Uterus (tissue), 3 donors: ENCODE measurements at regions not wholly inside any gene's neighbourhood (a gene's known extent, or its start where the extent isn't known, plus 50 kb on each side); places are given as distances from the start of the nearest gene placed in this dataset.

Source experiments
- DNase-seq, 2 donors: peaks; one replicate each; pipeline ENCODE4 v3.0.0-alpha.2; 2019 to 2020
- H3K27ac ChIP-seq, 2 donors: fragments of 200-600 bp; sonication (generic); 1 replicate in 1 of 2; 2 replicates in 1 of 2; pipeline ENCODE4 v1.5.1; 2016 to 2018
- H3K27me3 ChIP-seq, 2 donors: fragments of 200-600 bp; sonication (generic); one replicate each; pipeline ENCODE4 v1.5.1; 2018 to 2019; ENCODE audit warnings: control low read depth in 1 of 2
- H3K36me3 ChIP-seq, 2 donors: fragments of 200-600 bp; sonication (generic); one replicate each; pipeline ENCODE4 v1.5.1; 2019; ENCODE audit warnings: control low read depth in 1 of 2
- H3K4me1 ChIP-seq, 2 donors: fragments of 200-600 bp; sonication (generic); one replicate each; pipeline ENCODE4 v1.5.1; 2018 to 2019; ENCODE audit warnings: control low read depth in 1 of 2
- H3K4me3 ChIP-seq, 2 donors: fragments of 200-600 bp; sonication (generic); 1 replicate in 1 of 2; 2 replicates in 1 of 2; pipeline ENCODE4 v1.5.1; 2018 to 2019; ENCODE audit warnings: mild to moderate bottlenecking in 1 of 2
- H3K9me3 ChIP-seq, 2 donors: fragments of 200-600 bp; sonication (generic); one replicate each; pipeline ENCODE4 v1.5.1; 2019; ENCODE audit warnings: control low read depth in 1 of 2
- POLR2A ChIP-seq, 2 donors: fragments of 450-650 bp; IDR thresholded peaks; one replicate each; pipeline ENCODE4 v1.6.1; 2016; ENCODE audit warnings: antibody characterized with exemption in 2 of 2, mild to moderate bottlenecking in 1 of 2, moderate library complexity in 1 of 2
- intact Hi-C: fragments of 100-400 bp; cut with DNase I; formaldehyde crosslinking; loops from one replicate; pipeline ENCODE4 v1.15.1; 2023; ENCODE audit warnings: low total_unique reads
- TF ChIP-seq, protein P1 (sequence below), 4 experiments: fragments of 200-600 bp in 2 of 4; fragments of 450-650 bp in 2 of 4; sonication (generic) in 2 of 4; IDR thresholded peaks; one replicate each; pipeline ENCODE4 v1.5.1; 2016 to 2019; ENCODE audit warnings: antibody characterized with exemption in 4 of 4, mild to moderate bottlenecking in 2 of 4, moderate library complexity in 1 of 4
- donor health status: DM: yes; HTN: yes; CAD: no.

DNA sequence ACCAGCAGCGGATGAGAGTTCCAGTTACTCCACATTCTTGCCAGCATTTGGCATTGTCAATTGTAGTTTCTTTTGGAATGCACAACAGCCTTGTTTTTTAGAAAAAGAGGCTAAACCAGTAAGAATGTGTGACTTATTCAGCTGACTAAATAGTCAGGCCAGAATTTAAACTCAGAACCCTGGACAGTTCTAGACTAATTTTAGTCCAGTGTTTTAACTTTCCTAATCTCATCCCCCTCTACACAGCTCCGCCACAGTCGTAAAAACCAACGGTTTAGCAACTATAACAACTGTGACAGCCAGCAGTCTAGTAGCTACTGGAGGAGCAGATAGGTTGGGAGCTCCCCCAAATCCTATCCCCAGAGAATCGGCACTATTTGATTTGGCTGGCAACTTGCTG is 103.7 kb downstream of the FOXD1 start:
- no peak for TF ChIP-seq POLR2A (IDR thresholded peaks at IDR 0.05)
- TF ChIP-seq, protein P1, sequence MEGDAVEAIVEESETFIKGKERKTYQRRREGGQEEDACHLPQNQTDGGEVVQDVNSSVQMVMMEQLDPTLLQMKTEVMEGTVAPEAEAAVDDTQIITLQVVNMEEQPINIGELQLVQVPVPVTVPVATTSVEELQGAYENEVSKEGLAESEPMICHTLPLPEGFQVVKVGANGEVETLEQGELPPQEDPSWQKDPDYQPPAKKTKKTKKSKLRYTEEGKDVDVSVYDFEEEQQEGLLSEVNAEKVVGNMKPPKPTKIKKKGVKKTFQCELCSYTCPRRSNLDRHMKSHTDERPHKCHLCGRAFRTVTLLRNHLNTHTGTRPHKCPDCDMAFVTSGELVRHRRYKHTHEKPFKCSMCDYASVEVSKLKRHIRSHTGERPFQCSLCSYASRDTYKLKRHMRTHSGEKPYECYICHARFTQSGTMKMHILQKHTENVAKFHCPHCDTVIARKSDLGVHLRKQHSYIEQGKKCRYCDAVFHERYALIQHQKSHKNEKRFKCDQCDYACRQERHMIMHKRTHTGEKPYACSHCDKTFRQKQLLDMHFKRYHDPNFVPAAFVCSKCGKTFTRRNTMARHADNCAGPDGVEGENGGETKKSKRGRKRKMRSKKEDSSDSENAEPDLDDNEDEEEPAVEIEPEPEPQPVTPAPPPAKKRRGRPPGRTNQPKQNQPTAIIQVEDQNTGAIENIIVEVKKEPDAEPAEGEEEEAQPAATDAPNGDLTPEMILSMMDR (IDR thresholded peaks at IDR 0.05) = no peak
- no peak overlapping the region for H3K27ac ChIP-seq
- no peak for DNase-seq
- no peaks in the 10 kb centered on the region for H3K9me3 ChIP-seq
- no peaks in the 10 kb centered on the region for H3K27me3 ChIP-seq
- no peaks in the 10 kb centered on the region for H3K36me3 ChIP-seq
- intact Hi-C loops = no loop called here
- H3K4me1 ChIP-seq = no peaks in the 10 kb centered on the region
- H3K4me3 ChIP-seq = no peak overlapping the region

DNA sequence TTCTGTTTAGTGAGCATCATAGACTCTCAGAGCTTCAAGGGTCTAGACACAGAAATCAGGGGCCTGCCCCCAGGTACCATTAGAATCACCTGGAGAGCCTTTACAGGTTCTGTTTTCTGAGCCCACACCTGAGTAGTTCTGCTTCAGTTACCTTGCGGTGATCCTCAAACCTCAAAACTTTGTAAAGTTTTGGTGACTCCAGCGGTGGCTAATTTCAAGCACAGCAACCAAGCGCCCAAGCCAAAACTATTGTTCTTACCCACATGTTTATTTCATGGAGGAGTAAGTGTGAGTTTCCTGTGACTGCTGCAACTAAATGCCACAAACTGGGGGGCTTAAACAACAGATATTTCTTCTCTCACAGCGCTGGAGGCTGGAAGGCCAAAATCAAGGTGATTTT is 108.9 kb downstream of the FOXD1 start:
- Histone ChIP-seq H3K27me3 (peaks cover 0 to 3% of the 10 kb centered on the region in 2 donors), H3K9me3 (no peaks in the 10 kb centered on the region), H3K36me3 (no peaks in the 10 kb centered on the region), H3K27ac (no peak overlapping the region), H3K4me1 (no peaks in the 10 kb centered on the region), H3K4me3 (no peak overlapping the region)
- intact Hi-C loops = no loop called here
- TF ChIP-seq POLR2A (IDR thresholded peaks at IDR 0.05) = no peak
- TF ChIP-seq, protein P1 (IDR thresholded peaks at IDR 0.05) = no peak
- DNase-seq = no peak

DNA sequence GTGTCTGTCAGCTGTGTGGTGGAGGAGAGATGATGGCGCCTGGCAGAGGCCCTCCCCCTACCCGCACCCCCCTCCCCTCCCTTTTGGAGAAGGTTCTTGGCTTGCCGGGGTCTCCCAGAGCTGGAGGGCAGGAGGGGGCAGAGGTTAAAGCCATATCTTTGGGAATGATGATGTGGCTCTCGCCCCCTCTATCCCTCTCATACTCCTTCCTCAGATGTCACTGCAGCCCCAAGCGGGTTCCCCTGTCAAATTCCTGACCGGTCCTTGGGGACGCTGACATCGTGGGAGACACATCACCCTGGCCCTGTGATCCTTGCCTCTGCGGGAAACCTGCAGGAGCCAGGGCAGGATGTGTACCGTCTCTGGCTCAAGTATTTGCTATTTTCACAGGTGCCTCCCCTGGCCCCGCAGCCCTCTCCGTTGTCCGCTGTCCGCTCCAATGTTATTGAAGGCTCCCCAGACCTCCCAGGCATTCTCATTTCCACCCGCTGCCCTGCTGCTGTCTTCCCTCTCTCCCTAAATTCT is 109.5 kb downstream of the FOXD1 start:
- no peak for DNase-seq
- Histone ChIP-seq H3K4me1 (no peaks in the 10 kb centered on the region), H3K36me3 (no peaks in the 10 kb centered on the region), H3K9me3 (no peaks in the 10 kb centered on the region), H3K27ac (no peak overlapping the region), H3K27me3 (peaks cover 0 to 3% of the 10 kb centered on the region in 2 donors), H3K4me3 (no peak overlapping the region)
- TF ChIP-seq, protein P1 (IDR thresholded peaks at IDR 0.05) = no peak
- no peak for TF ChIP-seq POLR2A (IDR thresholded peaks at IDR 0.05)
- intact Hi-C loops = no loop called here

DNA sequence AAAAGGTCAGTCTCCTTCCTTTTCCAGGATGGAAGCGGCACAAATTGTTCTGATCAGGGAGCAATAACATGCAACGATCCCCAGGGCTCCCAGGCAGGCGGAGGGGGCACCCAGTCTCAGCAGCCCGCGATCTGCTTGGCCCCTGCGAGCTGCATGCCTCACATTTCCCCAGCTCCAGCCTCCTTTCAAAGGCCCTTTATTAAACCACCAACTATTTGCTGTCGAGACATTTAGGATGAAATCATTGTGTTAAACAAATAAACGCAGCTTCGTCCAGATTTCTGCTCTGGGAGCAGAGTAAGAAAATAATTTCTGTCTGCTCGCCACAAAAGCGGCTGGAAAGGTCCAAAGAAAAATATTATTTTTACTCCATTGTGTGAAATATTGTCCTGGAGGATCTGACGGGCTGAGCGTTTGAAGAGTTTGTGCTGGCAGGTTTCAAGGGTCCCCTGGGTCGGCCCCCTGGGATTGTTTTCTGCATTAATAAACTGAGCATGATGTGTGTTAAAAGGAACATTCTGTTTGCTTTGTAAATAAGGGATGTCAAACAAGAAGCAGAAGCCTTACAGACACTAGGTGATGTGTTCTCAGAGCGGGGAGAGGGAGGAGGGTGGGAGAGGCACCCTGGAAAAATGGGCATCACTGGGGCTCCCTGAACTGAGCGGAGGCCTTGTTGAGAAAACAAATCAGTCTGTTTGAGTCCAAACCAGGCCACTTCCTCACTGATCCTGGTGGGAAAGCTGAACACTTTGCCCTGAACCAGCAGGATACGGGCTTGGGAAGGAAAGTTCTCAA is 110.1 kb downstream of the FOXD1 start:
- TF ChIP-seq, protein P1 (IDR thresholded peaks at IDR 0.05) = no peak
- no peak for TF ChIP-seq POLR2A (IDR thresholded peaks at IDR 0.05)
- no peak for DNase-seq
- H3K4me1 ChIP-seq = no peaks in the 10 kb centered on the region
- H3K27ac ChIP-seq = no peak overlapping the region
- H3K36me3 ChIP-seq = no peaks in the 10 kb centered on the region
- intact Hi-C loops = no loop called here
- peaks cover 0 to 8% of the 10 kb centered on the region in 2 donors for H3K27me3 ChIP-seq
- no peaks in the 10 kb centered on the region for H3K9me3 ChIP-seq
- H3K4me3 ChIP-seq = no peak overlapping the region

DNA sequence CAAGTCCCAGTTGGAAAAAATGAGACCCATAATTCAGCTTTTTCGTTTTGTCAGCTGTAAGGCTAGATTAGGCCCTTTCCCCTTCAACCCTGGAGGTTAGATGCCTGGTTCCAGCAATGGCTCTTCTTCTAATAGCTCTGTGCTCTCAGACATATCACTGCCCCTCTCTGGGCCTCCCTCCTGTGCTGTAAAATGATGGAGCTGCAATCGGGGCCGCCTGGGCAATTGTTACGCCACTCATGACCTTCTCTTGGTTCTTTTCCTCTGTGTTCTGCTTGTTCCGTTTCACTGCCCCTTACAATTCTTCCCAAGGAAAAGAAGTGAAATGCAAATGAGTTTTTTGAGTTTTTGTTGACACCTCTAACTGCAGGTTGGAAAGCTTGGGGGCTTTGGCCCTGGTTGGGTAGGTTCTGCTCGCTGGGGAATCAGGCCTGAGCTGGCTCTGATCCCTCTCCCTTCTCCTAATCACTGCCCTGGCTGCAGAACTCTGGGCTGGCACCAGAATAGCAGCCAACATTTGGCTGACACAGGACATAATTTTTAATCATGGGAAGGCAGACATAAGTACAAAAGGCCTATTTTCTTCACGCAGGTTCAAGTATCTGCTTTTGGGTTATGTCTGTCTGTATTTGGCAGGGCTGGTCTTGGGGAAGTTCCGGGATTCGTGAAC is 110.9 kb downstream of the FOXD1 start:
- Histone ChIP-seq H3K9me3 (no peaks in the 10 kb centered on the region), H3K27ac (no peak overlapping the region), H3K4me3 (no peak overlapping the region), H3K36me3 (no peaks in the 10 kb centered on the region), H3K27me3 (peaks cover 0 to 9% of the 10 kb centered on the region in 2 donors), H3K4me1 (no peaks in the 10 kb centered on the region)
- intact Hi-C loops = no loop called here
- no peak for TF ChIP-seq POLR2A (IDR thresholded peaks at IDR 0.05)
- TF ChIP-seq, protein P1 (IDR thresholded peaks at IDR 0.05) = no peak
- DNase-seq = no peak
